GM19397 (cell line): ENCODE measurements at regions not wholly inside any gene's neighbourhood (a gene's known extent, or its start where the extent isn't known, plus 50 kb on each side); places are given as distances from the start of the nearest gene placed in this dataset.
"Not testable (repeated sequence)": the region's sequence is repeated elsewhere in the genome, so short reads cannot be mapped to it uniquely, and the experiment has no call there.

Source experiments
- ATAC-seq: cut with Tn5 transposase; IDR thresholded peaks from one replicate; pipeline ENCODE4 v1.9.1; 2021; ENCODE audit warnings: mild to moderate bottlenecking, moderate library complexity; ENCODE audit not compliant: unreplicated experiment

DNA sequence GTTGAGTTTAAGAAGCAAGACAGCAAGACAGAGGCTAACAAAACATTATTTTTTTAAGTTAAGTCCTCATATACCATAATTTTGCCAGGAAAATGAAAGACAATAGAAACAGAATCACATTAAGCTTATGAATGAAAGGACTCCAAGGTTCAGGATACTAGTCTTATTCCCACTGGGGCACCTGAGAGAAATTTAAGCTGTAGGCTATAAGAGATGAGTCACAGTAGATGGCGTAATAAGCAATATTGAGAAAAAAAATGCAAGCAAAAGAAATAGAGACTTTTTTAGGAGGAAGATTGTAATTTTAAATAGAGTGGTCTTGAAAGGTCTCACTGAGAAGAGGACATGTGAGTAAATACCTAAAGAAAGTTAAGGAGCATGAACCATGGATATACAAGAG is 57.1 kb upstream of the KIF2B start:
- ATAC-seq: no peak

DNA sequence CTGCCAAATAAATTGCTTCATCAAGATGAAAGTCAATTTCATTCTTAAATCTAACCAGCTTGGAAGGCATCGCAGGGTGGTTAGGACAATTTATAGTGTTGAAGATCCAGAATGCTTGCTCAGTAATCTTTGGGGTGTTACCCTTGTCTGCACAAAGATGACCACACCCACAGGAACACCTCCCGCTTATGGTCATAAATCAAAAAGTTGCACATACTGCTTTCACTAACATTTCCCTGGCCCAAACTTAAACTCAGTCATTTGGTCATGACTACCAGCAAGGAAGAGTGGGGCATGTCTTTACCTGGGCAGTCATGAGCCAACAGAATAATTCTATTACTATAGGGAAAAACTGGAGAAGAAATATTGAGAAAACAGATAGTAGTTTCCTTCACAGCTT is 57.6 kb upstream of the KIF2B start:
- no peak for ATAC-seq

DNA sequence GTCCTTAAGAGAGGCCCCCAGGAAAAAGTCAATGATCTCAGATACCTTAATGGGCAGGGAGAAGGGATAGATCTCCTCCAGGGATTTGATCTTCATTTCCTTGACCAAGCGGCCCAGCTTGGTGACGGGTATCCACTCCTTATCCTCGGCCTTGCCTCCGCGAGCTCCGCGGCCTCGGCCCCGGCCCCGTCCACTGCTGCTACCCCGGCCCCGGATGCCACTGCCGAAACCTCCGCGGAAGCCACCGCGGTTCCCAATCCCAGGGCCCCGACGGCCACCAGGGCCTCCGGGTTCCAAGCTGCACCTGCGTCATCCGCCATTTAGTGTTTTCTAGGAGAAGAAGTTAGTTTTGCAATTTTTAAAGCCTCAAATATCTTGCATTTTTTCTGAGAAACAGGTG is 65.2 kb upstream of the KIF2B start:
- ATAC-seq: no peak

DNA sequence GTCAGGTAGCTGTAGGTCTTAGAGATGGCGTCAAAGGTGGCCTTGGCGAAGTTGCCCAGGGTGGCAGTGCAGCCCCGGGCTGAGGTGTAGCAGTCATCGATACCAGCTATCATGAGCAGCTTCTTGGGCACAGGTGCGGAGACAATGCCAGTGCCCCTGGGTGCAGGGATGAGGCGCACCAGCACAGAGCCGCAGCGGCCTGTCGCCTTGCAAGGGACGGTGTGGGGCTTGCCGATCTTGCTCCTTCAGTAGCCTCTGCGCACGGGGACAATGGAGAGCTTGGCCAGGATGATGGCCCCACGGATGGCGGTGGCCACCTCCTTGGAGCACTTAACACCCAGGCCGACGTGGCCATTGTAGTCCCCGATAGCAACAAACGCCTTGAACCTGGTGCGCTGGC is 65.6 kb upstream of the KIF2B start:
- ATAC-seq: not testable (repeated sequence)

DNA sequence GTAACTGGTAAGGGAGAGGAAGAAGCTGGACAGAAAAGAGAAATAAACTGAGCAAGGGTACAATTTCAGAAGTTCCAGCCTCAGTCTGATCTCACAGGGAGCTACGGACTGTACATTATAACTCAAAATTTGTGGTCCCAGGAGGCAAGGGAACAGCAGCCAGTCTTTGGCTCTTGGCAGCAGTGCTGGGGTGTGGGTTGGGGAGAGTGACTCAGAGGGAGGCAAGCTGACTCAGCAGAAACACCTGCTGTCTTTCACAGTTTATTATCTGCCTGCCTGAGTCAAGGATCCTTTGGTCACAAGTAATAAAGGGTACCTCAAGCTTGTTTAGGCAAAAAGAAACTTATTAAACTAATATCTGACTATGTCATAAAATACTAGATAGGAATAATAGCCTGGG is 73.5 kb upstream of the KIF2B start:
- no peak for ATAC-seq

DNA sequence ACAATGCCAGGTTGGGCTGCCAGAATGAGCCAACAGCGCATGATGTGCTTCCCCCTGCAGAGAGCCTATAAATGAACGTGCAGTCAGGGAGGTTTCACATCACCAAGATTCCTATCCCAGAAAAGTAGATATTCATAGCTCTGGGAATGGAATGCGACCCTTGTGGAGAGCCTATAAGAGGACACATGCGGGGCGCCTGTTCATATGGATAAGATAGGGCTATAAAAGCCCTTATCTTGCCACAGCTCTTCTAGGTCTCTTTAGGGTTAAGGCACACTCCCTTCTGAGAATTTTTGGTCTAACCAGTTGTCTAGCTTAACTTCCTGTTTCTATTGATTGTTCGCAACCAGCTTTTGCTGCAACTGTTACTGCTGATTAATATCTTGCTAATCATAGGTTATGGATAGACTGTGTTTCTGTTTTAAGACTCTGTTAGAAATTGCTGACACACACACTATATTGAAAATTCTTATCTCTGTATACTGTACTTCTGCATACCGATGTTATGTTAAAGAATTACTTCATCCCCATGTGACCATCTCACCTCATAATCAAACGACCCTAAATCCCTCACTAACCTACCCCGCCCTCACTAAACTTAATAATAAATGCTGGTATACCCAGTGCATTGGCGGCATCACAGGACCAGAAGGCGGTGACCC is 74.4 kb upstream of the KIF2B start:
- ATAC-seq: not testable (repeated sequence)

DNA sequence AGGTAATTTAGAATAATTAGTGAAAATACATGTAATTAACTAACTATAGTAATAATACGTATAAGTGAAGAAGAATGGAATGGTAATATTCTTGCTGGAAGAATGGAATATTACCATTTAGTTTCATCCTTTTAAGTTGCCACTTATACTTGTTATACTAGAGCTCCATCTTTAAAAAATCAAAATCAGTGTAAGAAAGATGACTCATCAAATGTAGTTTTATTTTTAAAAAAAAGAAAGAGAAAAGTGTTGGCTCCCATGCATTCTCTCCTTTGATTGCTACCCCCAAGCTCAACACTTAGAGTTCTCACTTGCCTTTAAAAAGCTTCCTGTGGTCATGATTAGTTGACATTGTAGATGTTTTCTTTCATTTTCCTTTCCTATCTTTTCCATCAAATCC is 82.4 kb upstream of the KIF2B start:
- no peak for ATAC-seq

DNA sequence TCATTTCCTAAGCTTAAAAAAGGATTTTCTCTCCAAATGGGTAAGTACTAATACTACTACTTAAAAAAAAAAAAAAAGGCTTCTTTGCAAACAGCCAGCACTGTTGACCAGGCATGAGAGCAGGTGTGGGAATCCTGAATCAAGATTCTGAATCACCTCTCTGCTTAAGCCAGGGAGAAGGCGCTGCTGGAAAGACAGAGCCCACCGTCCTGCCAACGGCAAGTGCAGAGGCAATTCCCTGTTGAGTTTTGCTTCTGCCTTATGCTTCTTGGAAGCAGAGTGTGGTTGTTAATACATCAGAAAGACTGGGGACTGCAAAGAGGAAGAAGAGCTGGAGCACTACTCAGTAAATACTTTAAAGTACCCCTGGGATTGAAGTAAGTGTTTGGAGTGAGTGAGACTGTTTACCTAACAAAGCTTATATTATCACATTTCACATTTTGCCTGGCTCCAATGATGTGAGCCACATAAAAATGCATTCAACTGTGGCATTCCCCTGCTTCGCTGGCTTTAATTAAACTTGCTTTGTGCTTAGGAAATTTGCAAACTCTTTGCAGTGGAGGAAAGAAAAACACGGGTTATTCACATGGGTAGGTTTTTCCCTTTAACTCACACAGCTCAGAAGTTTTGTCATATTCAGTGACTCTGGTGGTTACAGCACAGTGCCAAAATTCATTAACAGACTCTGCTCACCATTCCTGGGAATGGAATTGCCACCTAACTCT is 86.0 kb upstream of the KIF2B start:
- no peak for ATAC-seq

DNA sequence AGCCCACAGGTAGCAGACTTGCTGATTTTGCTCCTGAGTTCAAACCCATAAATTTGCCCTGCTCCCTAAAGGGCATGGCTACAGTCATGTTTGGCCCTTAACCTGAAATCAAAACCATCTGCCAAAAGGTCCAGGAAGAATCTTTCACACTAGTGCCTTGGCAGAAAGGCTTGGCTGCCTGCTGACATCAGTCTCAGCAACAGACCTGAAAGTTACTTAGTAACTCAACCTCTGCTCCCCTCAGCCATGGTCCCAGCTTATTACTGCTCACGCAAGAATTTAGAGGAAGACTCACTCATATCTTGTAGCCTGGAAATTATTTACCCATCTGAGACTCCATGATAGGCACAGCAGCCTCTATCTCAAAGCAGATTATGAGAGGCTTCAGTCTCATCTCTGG is 98.0 kb upstream of the KIF2B start:
- no peak for ATAC-seq

DNA sequence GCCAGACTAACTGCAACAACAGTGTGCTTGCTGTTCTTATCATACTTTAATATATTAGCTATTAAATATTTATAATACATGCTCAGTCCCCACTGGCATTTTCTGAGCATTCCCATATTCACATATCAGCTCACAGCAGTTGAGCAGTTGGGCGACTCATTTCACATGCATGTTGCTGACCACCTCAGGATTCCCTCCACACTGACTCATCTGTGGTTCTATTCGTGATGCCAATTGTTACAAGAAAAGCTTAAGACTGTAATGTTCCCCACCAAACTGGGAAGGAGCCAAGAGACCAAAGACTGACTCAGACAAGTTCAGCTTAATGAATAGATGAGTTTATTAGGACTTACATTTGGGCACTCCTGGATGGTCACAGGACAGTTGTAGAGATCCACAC is 100.3 kb upstream of the KIF2B start:
- ATAC-seq: no peak

DNA sequence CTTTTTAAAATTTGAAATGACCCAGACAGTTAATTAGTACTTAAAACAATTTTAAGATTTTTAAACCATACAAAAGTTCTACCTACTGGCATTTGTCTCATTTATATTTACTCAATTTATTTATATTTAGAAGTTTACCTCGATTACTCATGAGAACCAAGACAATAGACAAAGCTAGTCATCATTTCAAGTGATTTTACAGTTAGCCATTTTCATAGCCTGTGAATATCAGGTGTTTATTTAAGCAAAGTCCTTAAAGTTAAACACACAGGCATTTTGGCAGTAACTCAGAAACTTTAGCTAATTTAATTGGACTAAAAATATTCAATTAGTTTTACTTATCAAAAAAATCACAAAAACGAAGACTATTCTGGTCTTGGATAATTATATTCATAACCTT is 101.6 kb upstream of the KIF2B start:
- no peak for ATAC-seq

DNA sequence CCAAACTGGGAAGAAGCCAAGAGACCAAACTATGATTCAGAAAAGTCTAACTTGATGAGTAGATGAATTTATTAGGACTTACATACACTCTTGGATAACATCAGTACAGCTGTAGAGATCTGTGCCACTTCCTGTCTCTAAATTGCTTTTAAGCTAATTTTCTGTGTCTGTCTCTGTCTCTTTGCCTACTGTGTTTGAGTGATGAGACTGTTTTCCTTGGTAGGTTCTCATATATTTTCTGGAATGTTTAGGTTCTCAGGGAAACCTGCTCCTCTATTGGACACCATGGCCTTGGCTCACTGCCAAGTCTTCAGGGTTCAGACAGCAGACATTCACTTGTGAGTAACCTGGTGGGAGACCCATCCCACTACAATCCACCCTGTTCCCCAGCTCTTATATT is 103.5 kb upstream of the KIF2B start:
- no peak for ATAC-seq

DNA sequence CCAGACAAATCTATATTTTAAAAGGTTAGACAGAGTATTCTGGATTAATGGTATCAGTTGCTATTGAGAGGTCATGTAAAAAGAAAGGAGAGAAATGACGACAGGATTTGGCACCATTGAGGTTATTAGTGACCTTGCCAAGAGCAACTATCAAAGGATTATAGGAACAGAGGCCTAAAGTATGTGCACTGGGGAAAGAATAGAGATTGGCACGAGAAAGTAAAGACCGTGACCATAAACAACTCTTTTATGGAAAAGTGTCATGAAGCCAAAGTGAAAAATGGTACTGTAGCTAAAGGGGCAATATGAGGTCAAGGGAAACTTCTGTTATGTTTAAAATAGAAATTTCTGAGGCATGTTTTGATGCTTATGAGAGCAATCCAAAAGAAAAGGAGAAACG is 115.2 kb upstream of the KIF2B start:
- ATAC-seq: no peak

DNA sequence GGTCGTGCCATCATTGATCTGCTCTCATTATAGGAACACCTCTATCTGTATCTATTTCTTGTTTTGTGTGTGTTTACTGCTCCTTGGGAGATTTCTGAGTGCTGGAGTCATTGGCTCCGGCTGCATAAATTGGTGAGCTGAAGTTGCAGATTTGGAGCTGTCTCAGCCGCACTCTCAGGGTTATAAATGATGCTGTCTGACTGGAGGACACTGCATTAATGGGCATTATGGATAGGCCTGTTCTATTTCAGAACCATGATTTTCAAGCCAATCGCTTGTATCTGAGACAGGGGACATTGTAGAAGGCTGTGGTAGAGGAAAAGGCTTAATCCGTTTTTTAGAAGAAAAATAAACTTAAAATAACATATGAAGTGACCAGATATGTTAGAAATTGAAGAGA is 126.4 kb upstream of the KIF2B start:
- no peak for ATAC-seq

DNA sequence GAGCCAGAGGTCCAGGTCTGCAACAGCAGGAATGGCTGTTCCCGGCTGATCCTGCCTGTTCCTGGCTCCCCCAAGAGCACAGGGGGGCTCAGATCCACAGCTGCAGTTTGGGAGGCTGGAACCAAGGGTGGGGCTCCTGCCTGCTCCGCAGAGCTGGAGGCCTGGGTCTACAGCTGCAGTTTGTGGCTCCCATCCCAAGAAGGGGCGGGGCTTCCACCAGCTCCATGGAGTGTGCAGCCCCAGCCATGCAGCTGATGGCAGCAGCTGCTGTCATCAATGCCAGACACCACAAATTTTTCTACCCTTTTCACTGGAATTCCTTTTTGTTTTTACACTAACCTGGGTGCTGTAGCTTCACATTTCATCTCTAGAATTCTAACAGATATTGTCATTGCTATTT is 135.4 kb upstream of the KIF2B start:
- no peak for ATAC-seq

DNA sequence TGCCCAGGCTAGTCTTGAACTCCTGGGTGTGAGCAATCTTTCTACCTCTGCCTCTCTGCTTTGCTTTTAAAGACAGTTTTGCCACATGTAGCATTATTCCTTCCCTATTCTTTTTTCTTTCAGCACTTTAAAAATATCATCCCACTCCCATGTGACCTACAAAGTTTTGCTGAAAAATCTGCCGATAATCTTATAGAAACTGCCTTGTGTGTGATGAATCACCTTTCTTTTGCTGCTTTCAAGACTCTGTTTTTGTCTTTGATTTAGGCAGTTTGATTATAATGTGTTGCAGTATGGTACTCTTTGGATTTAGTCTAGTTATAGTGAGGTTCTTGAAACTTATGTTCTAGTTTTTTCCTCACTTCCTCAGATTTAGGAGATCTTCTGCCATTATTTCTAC is 142.0 kb upstream of the KIF2B start:
- no peak for ATAC-seq

DNA sequence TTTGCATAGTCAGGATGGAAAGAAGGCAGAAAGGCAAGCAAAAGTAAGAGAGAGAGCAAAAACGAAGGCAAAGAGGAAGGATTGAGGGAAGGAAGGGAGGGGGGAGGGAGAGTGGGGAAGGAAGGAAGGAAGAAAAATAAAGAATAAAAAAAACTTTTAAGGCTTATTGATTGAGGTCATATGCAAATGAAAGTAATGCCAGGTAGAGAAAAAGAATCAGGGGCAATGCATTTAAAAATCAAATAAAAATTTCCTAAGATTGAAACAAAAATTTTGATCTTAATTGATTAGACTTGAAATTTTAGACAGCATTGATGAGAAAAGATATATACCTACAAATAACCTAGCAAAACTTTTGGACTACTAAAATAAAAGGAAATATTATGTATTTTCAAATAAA is 153.9 kb upstream of the KIF2B start:
- no peak for ATAC-seq

DNA sequence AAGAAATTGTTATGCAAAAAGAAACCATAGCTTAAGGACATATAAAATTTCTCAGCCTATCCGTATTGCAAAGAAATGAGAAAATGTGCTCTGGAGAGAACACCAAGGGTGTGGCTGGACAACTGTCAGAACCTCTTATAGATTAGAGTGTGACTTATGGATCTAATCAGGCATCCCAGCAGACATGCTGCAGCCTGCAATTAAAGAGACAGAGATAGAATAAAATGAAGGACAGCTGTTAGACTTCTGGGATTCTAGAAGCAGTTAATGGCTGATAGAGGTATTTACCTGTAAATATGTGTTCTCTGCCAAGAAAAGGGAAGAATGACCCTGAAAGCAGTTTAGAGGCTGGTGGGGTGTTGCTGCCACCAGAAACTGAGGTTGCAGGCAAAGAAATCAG is 160.1 kb upstream of the KIF2B start:
- no peak for ATAC-seq

DNA sequence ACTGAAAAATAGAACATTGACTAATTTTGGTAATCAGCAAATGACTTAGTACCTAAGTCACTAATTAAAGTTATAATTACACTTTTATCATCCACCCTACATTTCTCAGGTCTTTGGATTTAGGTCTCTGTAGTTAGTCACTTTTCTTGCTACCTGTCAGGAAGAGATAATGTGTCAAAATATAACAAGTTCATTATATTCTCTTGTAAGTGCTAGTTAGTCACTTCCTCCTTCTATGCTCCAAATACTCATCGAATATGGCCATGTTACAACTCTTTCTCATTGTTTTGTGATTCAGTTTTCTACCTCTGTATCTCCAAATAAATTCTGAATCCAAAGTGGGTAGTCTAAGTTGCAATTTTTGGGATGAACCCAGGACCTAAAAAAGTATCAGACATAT is 163.5 kb upstream of the KIF2B start:
- no peak for ATAC-seq

DNA sequence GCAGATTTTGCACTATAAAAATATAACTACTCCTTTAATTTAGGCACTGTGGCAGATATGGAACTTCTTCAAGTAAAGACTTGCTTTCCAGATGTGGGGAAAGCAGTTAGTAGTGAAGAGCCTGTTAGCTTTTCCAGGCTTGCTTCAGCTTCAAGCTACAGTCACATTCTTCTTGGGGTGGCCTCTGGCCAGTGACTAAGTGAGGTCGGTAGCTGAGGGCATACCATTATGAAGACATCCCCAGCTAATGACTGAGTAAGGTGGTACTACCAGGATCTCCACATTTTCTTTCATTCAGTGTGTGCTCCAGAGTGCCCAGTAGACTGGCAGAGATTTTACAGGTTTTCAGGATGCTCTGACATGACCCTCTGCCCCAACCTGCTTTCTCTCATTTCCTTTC is 167.1 kb upstream of the KIF2B start:
- ATAC-seq: no peak

DNA sequence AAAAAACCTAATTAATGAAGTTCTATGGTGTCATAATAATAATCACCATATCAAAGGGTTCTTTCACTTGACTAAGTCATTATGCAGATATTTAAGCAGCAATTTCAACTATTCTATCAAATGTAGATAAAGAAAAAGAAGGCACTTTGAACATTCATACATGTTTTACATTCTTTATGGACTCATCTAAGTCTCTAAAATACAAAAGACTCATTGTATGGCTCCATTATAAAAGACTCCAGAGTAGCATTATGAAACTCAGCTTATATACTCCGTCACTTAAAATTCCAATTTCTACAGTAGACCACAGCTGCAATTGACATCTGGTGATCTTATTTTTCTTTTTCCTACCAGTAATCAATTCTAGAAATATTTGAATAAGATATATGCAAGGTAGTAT is 173.5 kb upstream of the KIF2B start:
- no peak for ATAC-seq

DNA sequence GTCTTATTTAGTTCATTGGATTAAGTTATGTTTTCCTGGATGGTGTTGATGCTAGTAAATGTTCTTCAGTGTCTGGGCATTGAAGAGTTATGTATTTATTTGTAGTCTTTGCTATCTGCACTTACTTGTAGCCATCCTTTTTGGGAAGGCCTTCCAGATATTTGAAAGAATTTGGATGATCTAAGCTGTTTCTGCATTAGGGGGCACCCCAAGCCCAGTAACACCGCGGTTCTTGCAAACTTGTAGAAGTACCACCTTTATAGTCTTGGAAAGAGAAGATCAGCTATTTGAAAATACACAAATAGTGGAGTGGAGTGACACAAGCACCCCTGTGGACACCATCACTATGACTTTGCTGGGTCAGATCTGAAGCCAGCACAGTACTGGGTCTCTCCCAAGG is 175.9 kb upstream of the KIF2B start:
- no peak for ATAC-seq

DNA sequence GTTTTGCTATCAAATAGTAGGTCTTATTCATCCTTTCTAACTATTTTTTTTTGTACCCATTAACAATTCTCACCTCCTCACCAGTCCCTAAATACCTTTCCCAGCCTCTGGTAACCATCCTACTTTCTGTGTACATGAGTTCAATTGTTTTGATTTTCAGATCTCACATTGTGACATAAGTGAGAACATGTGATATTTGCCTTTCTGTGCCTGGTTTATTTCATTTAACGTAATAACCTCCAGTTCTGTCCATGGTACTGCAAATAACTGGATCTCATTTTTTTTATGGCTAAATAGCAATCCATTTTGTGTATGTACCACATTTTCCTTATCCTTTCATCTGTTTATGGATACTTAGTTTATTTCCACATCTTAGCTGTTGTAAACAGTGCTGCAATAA is 181.9 kb upstream of the KIF2B start:
- no peak for ATAC-seq
